ENCODE measurements at regions not wholly inside any gene's neighbourhood (a gene's known extent, or its start where the extent isn't known, plus 50 kb on each side); places are given as distances from the start of the nearest gene placed in this dataset.

DNA sequence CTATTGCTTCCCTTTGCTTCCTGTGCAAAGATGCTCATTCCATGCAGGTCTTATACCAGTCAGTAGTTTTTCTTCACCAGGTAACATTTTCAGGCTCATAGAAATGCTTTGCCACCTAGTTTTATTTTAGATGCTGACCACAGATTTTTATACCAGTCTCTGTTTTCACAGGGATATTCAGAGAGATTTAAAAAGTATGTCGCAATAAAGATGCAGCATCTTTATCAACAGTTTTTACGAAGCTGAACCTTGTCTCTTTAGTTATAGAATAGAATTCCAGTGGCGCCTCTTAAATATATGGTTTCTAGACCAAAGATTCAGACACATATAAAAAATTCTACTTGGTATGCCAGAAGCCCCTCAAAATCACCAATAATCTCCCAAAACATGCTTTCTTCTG lies 155.7 kb upstream of the PCSK5 start:
- no peak for ATAC-seq
- no peak overlapping the region for H3K4me3 ChIP-seq
- H3K27me3 ChIP-seq, result no peaks in the 10 kb centered on the region
- H3K36me3 ChIP-seq, result no peaks in the 10 kb centered on the region
- no peak for TF ChIP-seq POLR2A (IDR thresholded peaks at IDR 0.05)
- TF ChIP-seq, protein P1, sequence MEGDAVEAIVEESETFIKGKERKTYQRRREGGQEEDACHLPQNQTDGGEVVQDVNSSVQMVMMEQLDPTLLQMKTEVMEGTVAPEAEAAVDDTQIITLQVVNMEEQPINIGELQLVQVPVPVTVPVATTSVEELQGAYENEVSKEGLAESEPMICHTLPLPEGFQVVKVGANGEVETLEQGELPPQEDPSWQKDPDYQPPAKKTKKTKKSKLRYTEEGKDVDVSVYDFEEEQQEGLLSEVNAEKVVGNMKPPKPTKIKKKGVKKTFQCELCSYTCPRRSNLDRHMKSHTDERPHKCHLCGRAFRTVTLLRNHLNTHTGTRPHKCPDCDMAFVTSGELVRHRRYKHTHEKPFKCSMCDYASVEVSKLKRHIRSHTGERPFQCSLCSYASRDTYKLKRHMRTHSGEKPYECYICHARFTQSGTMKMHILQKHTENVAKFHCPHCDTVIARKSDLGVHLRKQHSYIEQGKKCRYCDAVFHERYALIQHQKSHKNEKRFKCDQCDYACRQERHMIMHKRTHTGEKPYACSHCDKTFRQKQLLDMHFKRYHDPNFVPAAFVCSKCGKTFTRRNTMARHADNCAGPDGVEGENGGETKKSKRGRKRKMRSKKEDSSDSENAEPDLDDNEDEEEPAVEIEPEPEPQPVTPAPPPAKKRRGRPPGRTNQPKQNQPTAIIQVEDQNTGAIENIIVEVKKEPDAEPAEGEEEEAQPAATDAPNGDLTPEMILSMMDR (IDR thresholded peaks at IDR 0.05), result no peak
- DNase-seq, result no peak
- no peak overlapping the region for H3K27ac ChIP-seq
- no peaks in the 10 kb centered on the region for H3K9me3 ChIP-seq
- WGBS (ENCODE audit: insufficient coverage, low coverage, low lambda C conversion rate, missing lambda C conversion rate), result 52% methylated on average over 3 of the region's 3 CpGs
- intact Hi-C loops (cut with DNase I), result no loop called here
- H3K4me1 ChIP-seq, result no peaks in the 10 kb centered on the region

DNA sequence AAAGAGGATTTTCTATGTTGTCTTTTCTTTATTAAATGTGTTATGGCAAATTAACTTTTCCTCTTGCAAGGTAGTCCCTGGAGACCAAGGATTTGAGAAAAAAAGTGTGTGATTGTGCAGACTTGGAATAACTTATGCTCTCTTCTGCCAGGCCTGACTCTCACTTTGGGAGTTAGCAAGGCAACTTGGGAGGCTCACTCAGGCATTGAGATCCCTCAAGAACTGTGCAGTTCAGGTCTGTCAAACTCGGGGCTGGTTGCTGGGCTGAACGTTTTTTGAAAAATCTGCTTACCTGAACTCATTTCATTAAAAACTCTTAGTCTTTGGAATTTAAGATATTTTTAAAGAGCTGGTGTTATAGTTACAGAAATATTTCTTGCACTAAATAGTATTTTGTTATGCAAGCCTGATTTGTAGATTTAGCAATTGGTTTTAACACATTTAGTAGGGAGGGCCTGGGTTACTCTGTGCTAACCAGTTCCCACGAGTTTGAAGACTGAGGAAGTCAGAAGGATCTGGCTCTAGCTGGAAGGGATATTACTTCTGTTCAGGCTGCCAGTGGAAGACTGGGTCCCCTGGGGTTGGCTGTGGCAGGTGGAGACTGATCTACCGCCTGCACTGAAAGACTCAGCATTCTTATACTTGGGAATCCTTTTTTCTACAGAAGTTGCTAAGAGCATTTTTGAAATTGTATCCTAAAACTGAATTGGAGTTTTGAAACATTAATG lies 150.4 kb upstream of the PCSK5 start:
- intact Hi-C loops (cut with DNase I), result no loop called here
- DNase-seq (no peak), ATAC-seq (no peak)
- WGBS (ENCODE audit: insufficient coverage, low coverage, low lambda C conversion rate, missing lambda C conversion rate), result 47% methylated on average over 4 of the region's 4 CpGs
- Histone ChIP-seq H3K4me1 (no peaks in the 10 kb centered on the region), H3K27ac (no peak overlapping the region), H3K27me3 (no peaks in the 10 kb centered on the region), H3K9me3 (no peaks in the 10 kb centered on the region), H3K36me3 (no peaks in the 10 kb centered on the region), H3K4me3 (no peak overlapping the region)
- TF ChIP-seq, protein P1 (IDR thresholded peaks at IDR 0.05), result no peak
- TF ChIP-seq POLR2A (IDR thresholded peaks at IDR 0.05), result no peak

DNA sequence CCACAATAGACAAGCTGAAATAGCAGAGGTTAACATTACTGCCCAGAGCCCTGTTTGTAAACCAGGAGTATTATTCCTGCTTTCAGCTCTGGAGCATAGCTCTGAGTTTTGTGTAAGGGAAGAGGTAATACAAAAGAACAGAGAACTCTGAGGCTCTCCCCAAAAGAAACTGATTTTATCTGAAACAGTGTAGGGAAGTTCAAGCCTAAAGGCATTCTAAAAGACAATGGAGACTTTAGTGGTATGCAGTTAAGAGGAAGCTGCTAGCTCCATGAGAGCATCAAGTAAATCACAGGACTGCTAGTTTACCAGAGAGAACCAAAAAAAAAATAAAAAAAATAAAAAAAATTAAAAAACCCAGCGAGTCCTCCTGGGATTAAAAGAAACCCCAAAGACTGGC lies 146.6 kb upstream of the PCSK5 start:
- DNase-seq (no peak), ATAC-seq (no peak)
- Histone ChIP-seq H3K27ac (no peak overlapping the region), H3K4me1 (no peaks in the 10 kb centered on the region), H3K36me3 (no peaks in the 10 kb centered on the region), H3K9me3 (no peaks in the 10 kb centered on the region), H3K4me3 (no peak overlapping the region), H3K27me3 (no peaks in the 10 kb centered on the region)
- intact Hi-C loops (cut with DNase I), result no loop called here
- no peak for TF ChIP-seq POLR2A (IDR thresholded peaks at IDR 0.05)
- TF ChIP-seq, protein P1 (IDR thresholded peaks at IDR 0.05), result no peak
- 27% methylated on average over 1 of the region's 1 CpG for WGBS (ENCODE audit: insufficient coverage, low coverage, low lambda C conversion rate, missing lambda C conversion rate)

DNA sequence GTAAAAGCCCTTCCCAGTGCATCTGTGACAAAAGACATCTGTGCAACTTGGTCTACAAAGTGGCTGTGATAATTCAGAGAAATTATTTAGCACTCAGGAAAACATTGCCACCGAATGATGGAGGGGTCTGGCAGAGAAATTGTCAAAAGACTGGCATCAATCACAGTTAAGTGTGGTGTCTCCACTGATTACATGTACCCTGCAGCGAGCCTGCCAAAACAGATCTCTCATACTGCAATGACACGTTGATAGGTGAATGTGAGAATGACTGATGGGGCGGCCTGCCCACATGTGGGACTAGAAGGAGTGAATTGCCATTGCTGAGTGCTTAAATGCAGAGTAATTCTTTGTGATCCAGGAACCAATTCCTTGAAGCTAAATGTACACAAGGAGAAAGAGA lies 136.4 kb upstream of the PCSK5 start:
- intact Hi-C loops (cut with DNase I), result no loop called here
- Histone ChIP-seq H3K9me3 (no peaks in the 10 kb centered on the region), H3K36me3 (no peaks in the 10 kb centered on the region), H3K4me1 (no peaks in the 10 kb centered on the region), H3K27me3 (no peaks in the 10 kb centered on the region), H3K4me3 (no peak overlapping the region), H3K27ac (no peak overlapping the region)
- ATAC-seq (no peak), DNase-seq (no peak)
- WGBS (ENCODE audit: insufficient coverage, low coverage, low lambda C conversion rate, missing lambda C conversion rate), result 53% methylated on average over 2 of the region's 4 CpGs
- TF ChIP-seq, protein P1 (IDR thresholded peaks at IDR 0.05), result no peak
- TF ChIP-seq POLR2A (IDR thresholded peaks at IDR 0.05), result no peak
